Iris pigment epithelial cell (primary cell): ENCODE measurements at regions not wholly inside any gene's neighbourhood (a gene's known extent, or its start where the extent isn't known, plus 50 kb on each side); places are given as distances from the start of the nearest gene placed in this dataset.
A peak's percentile ranks its signal among the peaks of the same experiment; 100 is the strongest.
"Not testable (repeated sequence)": the region's sequence is repeated elsewhere in the genome, so short reads cannot be mapped to it uniquely, and the experiment has no call there.

Experiments used
- DNase-seq: peaks from one replicate; pipeline ENCODE4 v3.0.0-alpha.2; 2011; ENCODE audit warnings: low read depth

GRCh38 chr16:17556276-17557052 is 85.7 kb upstream of the XYLT1 start:
- peak; percentile 6 for DNase-seq

GRCh38 chr16:17555176-17555575 is 84.4 kb upstream of the XYLT1 start:
- no peak for DNase-seq

- no peak for DNase-seq
Measured at GRCh38 chr16:17552351-17552750, 81.6 kb upstream of the XYLT1 start.

GRCh38 chr16:17551682-17552081 is 80.9 kb upstream of the XYLT1 start:
- not testable (repeated sequence) for DNase-seq

GRCh38 chr16:17548825-17549224 is 78.1 kb upstream of the XYLT1 start:
- no peak for DNase-seq

- no peak for DNase-seq
Measured at GRCh38 chr16:17544785-17545184, 74.0 kb upstream of the XYLT1 start.

GRCh38 chr16:17544304-17544703 is 73.5 kb upstream of the XYLT1 start:
- no peak for DNase-seq

DNA sequence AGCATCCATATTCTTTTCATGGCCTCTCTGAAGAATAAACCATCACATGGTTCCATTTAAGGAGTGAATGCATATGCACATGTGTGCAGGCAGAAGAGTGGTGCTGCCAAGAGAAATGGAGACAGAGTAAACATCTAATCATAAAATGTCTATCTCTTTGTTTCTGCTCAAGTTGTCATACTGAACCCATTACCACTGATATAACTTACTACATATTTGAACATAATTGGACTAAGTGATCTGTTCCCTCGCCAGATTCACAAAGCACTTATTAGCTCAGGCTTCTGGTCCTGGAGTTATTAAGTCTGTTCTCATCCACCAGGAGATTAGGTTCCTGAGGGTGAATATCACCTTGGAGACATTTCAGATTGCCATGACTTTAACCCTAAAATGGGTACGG is 72.3 kb upstream of the XYLT1 start:
- DNase-seq: no peak

DNA sequence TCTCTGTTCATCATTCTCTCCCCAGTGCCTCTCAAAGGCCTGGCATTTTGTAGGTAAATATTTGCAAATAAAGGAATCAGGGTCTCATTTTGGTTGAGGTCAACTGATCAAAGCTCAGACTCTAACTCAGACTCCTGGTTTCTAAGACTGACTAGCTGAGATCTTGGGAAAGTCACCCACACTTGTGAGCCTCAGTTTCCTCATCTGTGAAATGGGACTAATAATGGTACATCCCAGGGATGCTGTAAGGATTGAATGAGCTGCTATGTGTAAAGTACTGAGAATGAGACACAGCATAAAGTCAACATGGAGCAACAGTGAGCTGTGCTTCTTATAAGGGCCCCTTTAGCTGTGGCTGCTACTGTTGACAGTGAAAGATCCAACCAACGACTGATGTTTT is 70.6 kb upstream of the XYLT1 start:
- DNase-seq: no peak

GRCh38 chr16:17538927-17539326 is 68.2 kb upstream of the XYLT1 start:
- no peak for DNase-seq

DNA sequence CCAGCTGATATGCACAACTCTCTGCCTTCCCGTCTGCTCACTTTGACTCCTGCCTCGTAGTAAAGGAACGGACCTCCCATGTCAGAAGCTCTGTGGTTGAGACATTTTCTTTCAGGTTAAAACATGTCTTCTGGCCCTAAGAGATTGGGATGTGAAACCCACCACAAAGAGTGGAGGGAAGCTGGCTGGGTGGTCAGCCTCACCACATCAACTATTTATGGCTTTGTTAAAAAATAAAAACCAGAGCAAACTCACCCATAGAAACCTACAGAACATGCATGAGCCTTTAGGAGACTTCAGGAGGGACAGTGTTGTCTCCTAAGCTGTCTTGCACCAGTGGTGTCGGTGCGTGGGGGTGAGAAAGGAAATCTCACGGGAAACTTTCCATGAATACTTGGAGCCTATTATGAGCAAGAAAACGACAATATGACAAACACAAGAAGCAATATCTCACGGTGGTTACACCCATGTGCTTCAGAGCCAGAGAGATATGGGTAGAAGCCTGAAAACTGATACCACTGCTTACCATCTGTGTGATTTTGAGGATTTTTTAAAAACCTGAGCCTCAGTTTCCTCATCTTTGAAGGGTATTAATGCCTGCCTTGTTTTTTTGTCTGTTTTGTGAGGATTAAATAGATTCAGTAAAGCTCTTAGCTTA is 61.7 kb upstream of the XYLT1 start:
- DNase-seq: no peak

DNA sequence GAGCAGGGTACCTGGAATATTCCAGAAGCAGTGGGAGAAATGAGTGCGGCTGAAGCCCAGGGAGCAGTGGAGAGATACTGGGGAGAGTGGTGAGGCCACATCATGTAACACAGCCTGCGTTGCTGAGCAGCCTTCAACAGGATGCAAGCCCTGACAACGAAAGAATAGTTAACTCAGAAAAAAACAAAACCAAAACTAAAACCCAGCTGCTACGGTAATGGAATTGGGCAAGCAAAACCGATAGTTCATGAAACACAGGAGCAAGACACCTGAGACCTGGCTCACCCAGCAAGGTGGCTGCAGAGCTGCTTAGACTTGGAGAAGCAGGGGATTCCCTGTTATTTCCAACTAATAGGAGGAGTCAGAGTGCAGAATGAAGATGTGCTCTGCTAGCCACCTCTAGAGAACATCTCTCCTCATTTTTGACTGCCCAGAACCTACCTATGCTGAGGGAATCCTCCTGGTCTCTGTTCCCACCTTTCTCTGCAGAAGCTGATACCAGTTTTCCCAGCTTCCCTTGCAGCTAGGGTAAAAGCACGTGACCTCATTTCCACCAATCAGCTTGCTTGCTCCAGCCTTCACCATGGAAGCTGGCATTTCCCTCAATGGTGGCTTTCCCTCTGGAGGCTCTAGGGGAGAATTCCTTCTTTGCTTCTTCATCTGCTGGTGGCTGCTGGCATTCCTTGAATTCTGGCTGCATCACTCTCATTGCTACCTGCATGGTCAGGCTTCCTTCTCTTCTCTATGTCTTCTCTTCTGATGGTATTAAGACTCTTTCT is 59.4 kb upstream of the XYLT1 start:
- no peak for DNase-seq

DNA sequence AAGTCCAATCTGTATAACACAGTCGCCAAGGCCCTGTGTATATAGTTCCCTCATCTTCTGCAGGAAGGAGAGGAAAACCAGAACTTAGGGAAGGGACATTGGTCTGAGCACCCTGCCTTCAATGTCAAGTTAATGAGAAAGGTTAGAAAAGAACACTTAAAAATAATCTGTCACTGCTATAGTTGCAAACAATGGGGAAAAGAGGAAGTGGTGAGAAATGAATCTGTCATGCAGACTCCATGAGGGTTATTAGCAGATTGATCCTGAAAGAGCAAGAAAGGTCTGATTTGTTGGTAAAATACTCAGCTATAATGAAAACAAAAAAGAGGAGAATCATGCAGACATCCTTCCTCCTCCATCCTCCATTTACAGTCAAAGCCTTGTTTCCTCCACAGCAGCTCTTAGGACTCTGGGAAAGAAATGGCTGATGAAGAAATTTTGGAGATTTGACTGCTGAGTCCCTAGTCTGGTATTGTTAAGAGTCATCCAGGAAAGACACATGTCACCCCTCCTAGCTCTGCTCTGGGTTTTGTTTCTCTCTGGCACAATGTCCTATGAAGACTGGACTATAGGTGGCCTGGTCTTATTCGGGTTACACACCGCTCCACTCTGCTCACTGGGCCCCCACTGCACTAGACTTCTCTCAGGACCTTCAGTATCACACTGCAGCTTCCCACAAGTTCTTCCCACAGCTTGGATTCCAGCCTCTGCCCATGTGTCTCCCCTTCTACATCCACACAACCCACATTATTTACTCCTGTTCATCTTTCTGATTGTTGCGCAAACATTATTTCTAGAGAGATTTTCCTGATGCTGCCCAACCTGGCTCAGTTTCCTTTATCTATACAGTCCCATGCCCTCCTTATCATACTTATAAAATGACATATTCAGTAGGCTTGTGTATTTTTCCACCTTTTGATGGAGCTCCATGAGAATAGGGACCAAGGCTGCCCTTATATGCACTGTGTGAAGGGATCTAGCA is 56.5 kb upstream of the XYLT1 start:
- DNase-seq: no peak

- no peak for DNase-seq
Measured at GRCh38 chr16:17524656-17525055, 53.9 kb upstream of the XYLT1 start.

DNA sequence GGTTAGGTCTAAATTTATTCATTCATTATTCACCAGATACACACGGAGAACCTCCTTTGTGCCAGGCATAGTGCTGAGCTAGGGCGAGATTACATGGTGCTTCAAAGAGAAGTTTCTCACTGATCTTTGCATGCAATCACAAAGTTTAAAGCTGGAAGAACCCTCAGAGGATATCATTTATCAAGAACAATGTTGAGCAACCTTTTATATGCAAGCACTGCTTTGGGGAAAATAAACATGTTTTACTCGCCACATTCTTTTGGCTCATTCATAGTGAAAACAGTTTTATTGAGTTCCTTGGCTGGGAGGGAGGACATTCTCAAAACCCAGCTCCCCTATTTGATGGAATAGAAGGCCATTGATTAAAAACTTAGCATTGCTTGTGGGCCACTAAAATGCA is 49.8 kb upstream of the XYLT1 start:
- DNase-seq: no peak
